ENCODE measurements at regions not wholly inside any gene's neighbourhood (a gene's known extent, or its start where the extent isn't known, plus 50 kb on each side); places are given as distances from the start of the nearest gene placed in this dataset.

- no peak overlapping the region for H3K4me3 ChIP-seq (replicated peaks in 1 of 4; ENCODE audit: control extremely low read depth in 1 of 4, insufficient read depth in 1 of 4, low read depth in 3 of 4, low read length in 4 of 4)
- H3K4me2 ChIP-seq (ENCODE audit: extremely low read depth, insufficient read depth, low read length): no peak overlapping the region
- no peaks in the 10 kb centered on the region for H4K20me1 ChIP-seq (ENCODE audit: control insufficient read depth, extremely low read depth, insufficient read depth, low read length)
- no peaks in the 10 kb centered on the region for H3K4me1 ChIP-seq (ENCODE audit: control insufficient read depth, extremely low read depth, insufficient read depth, low read length)
- H3K27me3 ChIP-seq (ENCODE audit: control insufficient read depth, insufficient read depth, low read length): no peaks in the 10 kb centered on the region
- no peak overlapping the region for H3K9ac ChIP-seq (ENCODE audit: insufficient read depth, low read length)
- no peak overlapping the region for H2AFZ ChIP-seq (ENCODE audit: low read length)
- no peaks in the 10 kb centered on the region for H3K9me3 ChIP-seq (ENCODE audit: control insufficient read depth, insufficient read depth, low read depth, low read length)
- H3K27ac ChIP-seq (ENCODE audit: insufficient read depth, low read length): no peak overlapping the region
- no peak for TF ChIP-seq EZH2 (IDR thresholded peaks at IDR 0.05; ENCODE audit: low read length, missing control alignments)
- TF ChIP-seq CTCF (conservative IDR thresholded peaks at IDR 0.05 in 1 of 2, IDR thresholded peaks at IDR 0.05 in 1 of 2; ENCODE audit: low read depth in 1 of 2, low read length in 2 of 2): no peak
- DNase-seq (ENCODE audit: low read depth in 2 of 2): no peak
- H3K36me3 ChIP-seq (ENCODE audit: control insufficient read depth, insufficient read depth, low read length): no peaks in the 10 kb centered on the region
- no peaks in the 10 kb centered on the region for H3K79me2 ChIP-seq (ENCODE audit: control insufficient read depth, insufficient read depth, low read length)
Observed at GRCh38 chr18:44541781-44542180, 138.9 kb upstream of the SETBP1 start.

GRCh38 chr18:44543387-44543786 lies 137.3 kb upstream of the SETBP1 start:
- no peak for DNase-seq (ENCODE audit: low read depth in 2 of 2)
- TF ChIP-seq CTCF (conservative IDR thresholded peaks at IDR 0.05 in 1 of 2, IDR thresholded peaks at IDR 0.05 in 1 of 2; ENCODE audit: low read depth in 1 of 2, low read length in 2 of 2) (no peak), EZH2 (IDR thresholded peaks at IDR 0.05; ENCODE audit: low read length, missing control alignments) (no peak)
- no peak overlapping the region for H3K9ac ChIP-seq (ENCODE audit: insufficient read depth, low read length)
- H3K4me3 ChIP-seq (replicated peaks in 1 of 4; ENCODE audit: control extremely low read depth in 1 of 4, insufficient read depth in 1 of 4, low read depth in 3 of 4, low read length in 4 of 4): no peak overlapping the region
- no peaks in the 10 kb centered on the region for H3K4me1 ChIP-seq (ENCODE audit: control insufficient read depth, extremely low read depth, insufficient read depth, low read length)
- no peak overlapping the region for H3K4me2 ChIP-seq (ENCODE audit: extremely low read depth, insufficient read depth, low read length)
- no peaks in the 10 kb centered on the region for H3K36me3 ChIP-seq (ENCODE audit: control insufficient read depth, insufficient read depth, low read length)
- no peaks in the 10 kb centered on the region for H3K79me2 ChIP-seq (ENCODE audit: control insufficient read depth, insufficient read depth, low read length)
- H3K27me3 ChIP-seq (ENCODE audit: control insufficient read depth, insufficient read depth, low read length): no peaks in the 10 kb centered on the region
- H3K27ac ChIP-seq (ENCODE audit: insufficient read depth, low read length): no peak overlapping the region
- no peaks in the 10 kb centered on the region for H4K20me1 ChIP-seq (ENCODE audit: control insufficient read depth, extremely low read depth, insufficient read depth, low read length)
- no peak overlapping the region for H2AFZ ChIP-seq (ENCODE audit: low read length)
- H3K9me3 ChIP-seq (ENCODE audit: control insufficient read depth, insufficient read depth, low read depth, low read length): no peaks in the 10 kb centered on the region

- H3K4me1 ChIP-seq (ENCODE audit: control insufficient read depth, extremely low read depth, insufficient read depth, low read length): no peaks in the 10 kb centered on the region
Observed at GRCh38 chr18:44545359-44545985, 135.2 kb upstream of the SETBP1 start.

More at GRCh38 chr18:44545359-44545985, 135.2 kb upstream of the SETBP1 start:
- Histone ChIP-seq H2AFZ (ENCODE audit: low read length) (no peak overlapping the region), H4K20me1 (ENCODE audit: control insufficient read depth, extremely low read depth, insufficient read depth, low read length) (no peaks in the 10 kb centered on the region), H3K79me2 (ENCODE audit: control insufficient read depth, insufficient read depth, low read length) (no peaks in the 10 kb centered on the region), H3K36me3 (ENCODE audit: control insufficient read depth, insufficient read depth, low read length) (no peaks in the 10 kb centered on the region), H3K4me2 (ENCODE audit: extremely low read depth, insufficient read depth, low read length) (no peak overlapping the region), H3K27ac (ENCODE audit: insufficient read depth, low read length) (no peak overlapping the region), H3K9ac (ENCODE audit: insufficient read depth, low read length) (no peak overlapping the region), H3K4me3 (replicated peaks in 1 of 4; ENCODE audit: control extremely low read depth in 1 of 4, insufficient read depth in 1 of 4, low read depth in 3 of 4, low read length in 4 of 4) (no peak overlapping the region), H3K9me3 (ENCODE audit: control insufficient read depth, insufficient read depth, low read depth, low read length) (no peaks in the 10 kb centered on the region), H3K27me3 (ENCODE audit: control insufficient read depth, insufficient read depth, low read length) (no peaks in the 10 kb centered on the region)
- TF ChIP-seq CTCF (conservative IDR thresholded peaks at IDR 0.05 in 1 of 2, IDR thresholded peaks at IDR 0.05 in 1 of 2; ENCODE audit: low read depth in 1 of 2, low read length in 2 of 2) (no peak), EZH2 (IDR thresholded peaks at IDR 0.05; ENCODE audit: low read length, missing control alignments) (no peak)
- DNase-seq (ENCODE audit: low read depth in 2 of 2): no peak
